A204.1 (cell line): ENCODE measurements at regions not wholly inside any gene's neighbourhood (a gene's known extent, or its start where the extent isn't known, plus 50 kb on each side); places are given as distances from the start of the nearest gene placed in this dataset.
"Not testable (repeated sequence)": the region's sequence is repeated elsewhere in the genome, so short reads cannot be mapped to it uniquely, and the experiment has no call there.

Experiments used
- FAIRE-seq: peaks from 2 replicates; lab custom pipeline; 2012; peaks lifted over from hg19 to GRCh38; lab: Jason Lieb, UNC

GRCh38 chr6:84350397-84350796, 123.0 kb upstream of the CEP162 start:
- no peak for FAIRE-seq

- FAIRE-seq: no peak
Measured at GRCh38 chr6:84349542-84349941, 122.1 kb upstream of the CEP162 start.

- FAIRE-seq: no peak
Measured at GRCh38 chr6:84348801-84349200, 121.4 kb upstream of the CEP162 start.

GRCh38 chr6:84346372-84346771, 118.9 kb upstream of the CEP162 start:
- no peak for FAIRE-seq

- no peak for FAIRE-seq
Measured at GRCh38 chr6:84344005-84344404, 116.6 kb upstream of the CEP162 start.

GRCh38 chr6:84340422-84340821, 113.0 kb upstream of the CEP162 start:
- FAIRE-seq: no peak

- no peak for FAIRE-seq
Measured at GRCh38 chr6:84333842-84334241, 106.4 kb upstream of the CEP162 start.

- no peak for FAIRE-seq
Measured at GRCh38 chr6:84332139-84333034, 104.9 kb upstream of the CEP162 start.

- FAIRE-seq: no peak
Measured at GRCh38 chr6:84330325-84330724, 102.9 kb upstream of the CEP162 start.

- FAIRE-seq: no peak
Measured at GRCh38 chr6:84329516-84329915, 102.1 kb upstream of the CEP162 start.

- FAIRE-seq: no peak
Measured at GRCh38 chr6:84329077-84329476, 101.6 kb upstream of the CEP162 start.

- FAIRE-seq: no peak
Measured at GRCh38 chr6:84317463-84317862, 90.0 kb upstream of the CEP162 start.

GRCh38 chr6:84314377-84314898, 87.0 kb upstream of the CEP162 start:
- no peak for FAIRE-seq

- FAIRE-seq: no peak
Measured at GRCh38 chr6:84309336-84309735, 81.9 kb upstream of the CEP162 start.

- no peak for FAIRE-seq
Measured at GRCh38 chr6:84304881-84305280, 77.4 kb upstream of the CEP162 start.

- FAIRE-seq: not testable (repeated sequence)
Measured at GRCh38 chr6:84291033-84291432, 63.6 kb upstream of the CEP162 start.

- no peak for FAIRE-seq
Measured at GRCh38 chr6:84284428-84285049, 57.1 kb upstream of the CEP162 start.

GRCh38 chr6:84282550-84282949, 55.1 kb upstream of the CEP162 start:
- no peak for FAIRE-seq

- FAIRE-seq: no peak
Measured at GRCh38 chr6:84280639-84281038, 53.2 kb upstream of the CEP162 start.

GRCh38 chr6:84280030-84280429, 52.6 kb upstream of the CEP162 start:
- no peak for FAIRE-seq

GRCh38 chr6:84278321-84278998, 51.0 kb upstream of the CEP162 start:
- no peak for FAIRE-seq
